HFFc6 (cell line): ENCODE measurements at regions not wholly inside any gene's neighbourhood (a gene's known extent, or its start where the extent isn't known, plus 50 kb on each side); places are given as distances from the start of the nearest gene placed in this dataset.

Experiments
- DNase-seq: peaks from one replicate; pipeline ENCODE4 v3.0.0-alpha.2; 2018
- H3K27ac Mint-ChIP-seq: 2 replicates; pipeline ENCODE4 v1.8.0; 2020; ENCODE audit warnings: mild to moderate bottlenecking, mixed read lengths
- H3K27me3 Mint-ChIP-seq: 2 replicates; pipeline ENCODE4 v1.8.0; 2021; ENCODE audit warnings: mild to moderate bottlenecking, moderate library complexity, mixed read lengths; ENCODE audit not compliant: insufficient read depth
- H3K36me3 Mint-ChIP-seq: 2 replicates; pipeline ENCODE4 v1.8.0; 2021; ENCODE audit warnings: low read depth, mixed read lengths
- H3K4me1 Mint-ChIP-seq: 2 replicates; pipeline ENCODE4 v1.8.0; 2020; ENCODE audit warnings: low read depth, mixed read lengths
- H3K4me3 Mint-ChIP-seq: 2 replicates; pipeline ENCODE4 v1.8.0; 2020; ENCODE audit warnings: mild to moderate bottlenecking, moderate library complexity, mixed read lengths
- H3K9me3 Mint-ChIP-seq: 2 replicates; pipeline ENCODE4 v1.8.0; 2020; ENCODE audit warnings: mild to moderate bottlenecking, mixed read lengths
- TF ChIP-seq, protein P1 (sequence below): fragments of 200-600 bp; sonication (generic); IDR thresholded peaks from 2 replicates; pipeline ENCODE4 v1.5.0; 2021; ENCODE audit warnings: antibody characterized with exemption, mild to moderate bottlenecking

DNA sequence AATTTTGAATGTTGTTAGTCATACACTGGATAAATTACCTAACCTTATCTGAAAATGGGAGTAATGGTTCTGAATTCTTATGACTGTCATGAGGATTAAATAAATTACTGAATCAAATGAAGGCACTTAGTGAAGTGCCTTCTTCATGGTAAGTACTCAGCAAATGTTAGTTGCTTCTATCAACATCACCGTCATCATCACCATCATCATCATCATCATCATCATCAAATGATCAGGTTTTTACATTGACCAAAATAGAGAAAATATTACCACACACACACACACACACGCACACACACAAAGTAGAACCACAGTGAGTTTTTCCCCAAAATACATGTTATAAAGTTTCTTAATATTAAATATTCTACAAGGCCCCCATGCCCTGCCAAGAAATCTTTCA lies 368.3 kb upstream of the FGF13 start:
- no peak for DNase-seq
- Mint-ChIP-seq H3K4me1 (no peaks in the 10 kb centered on the region), H3K36me3 (no peaks in the 10 kb centered on the region)

DNA sequence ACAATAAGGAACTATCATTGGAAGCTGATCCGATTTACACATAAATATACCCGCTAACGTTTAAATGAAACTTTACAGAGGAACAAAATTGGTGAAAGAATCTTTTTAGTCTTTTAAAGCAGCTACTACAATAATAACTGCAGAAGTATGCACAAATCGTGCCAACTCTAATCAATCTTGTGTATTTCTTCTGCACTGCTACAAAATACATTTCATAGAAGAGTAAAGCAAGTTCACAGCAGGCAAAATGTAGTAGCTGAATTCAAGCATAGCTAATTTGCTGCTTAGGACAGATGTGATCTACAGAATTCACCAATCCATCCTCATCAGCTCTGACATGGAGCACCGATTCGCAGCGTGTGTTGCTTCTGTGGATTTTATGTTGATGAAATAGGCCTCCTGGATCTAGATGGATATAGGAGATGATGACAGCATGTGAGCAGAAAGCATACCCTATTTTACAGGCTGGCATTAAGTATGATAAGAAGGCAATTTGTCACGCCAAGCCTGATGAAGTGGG lies 367.3 kb upstream of the FGF13 start:
- TF ChIP-seq, protein P1, sequence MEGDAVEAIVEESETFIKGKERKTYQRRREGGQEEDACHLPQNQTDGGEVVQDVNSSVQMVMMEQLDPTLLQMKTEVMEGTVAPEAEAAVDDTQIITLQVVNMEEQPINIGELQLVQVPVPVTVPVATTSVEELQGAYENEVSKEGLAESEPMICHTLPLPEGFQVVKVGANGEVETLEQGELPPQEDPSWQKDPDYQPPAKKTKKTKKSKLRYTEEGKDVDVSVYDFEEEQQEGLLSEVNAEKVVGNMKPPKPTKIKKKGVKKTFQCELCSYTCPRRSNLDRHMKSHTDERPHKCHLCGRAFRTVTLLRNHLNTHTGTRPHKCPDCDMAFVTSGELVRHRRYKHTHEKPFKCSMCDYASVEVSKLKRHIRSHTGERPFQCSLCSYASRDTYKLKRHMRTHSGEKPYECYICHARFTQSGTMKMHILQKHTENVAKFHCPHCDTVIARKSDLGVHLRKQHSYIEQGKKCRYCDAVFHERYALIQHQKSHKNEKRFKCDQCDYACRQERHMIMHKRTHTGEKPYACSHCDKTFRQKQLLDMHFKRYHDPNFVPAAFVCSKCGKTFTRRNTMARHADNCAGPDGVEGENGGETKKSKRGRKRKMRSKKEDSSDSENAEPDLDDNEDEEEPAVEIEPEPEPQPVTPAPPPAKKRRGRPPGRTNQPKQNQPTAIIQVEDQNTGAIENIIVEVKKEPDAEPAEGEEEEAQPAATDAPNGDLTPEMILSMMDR = no peak
- Mint-ChIP-seq H3K9me3 (peaks cover 4% of the 10 kb centered on the region; the same call in 1 of the 2 replicates), H3K27ac (no peak overlapping the region), H3K36me3 (no peaks in the 10 kb centered on the region), H3K4me3 (no peak overlapping the region), H3K4me1 (no peaks in the 10 kb centered on the region), H3K27me3 (peaks cover 1% of the 10 kb centered on the region; the same call in 1 of the 2 replicates)
- DNase-seq = no peak

More for the DNA sequence above, 368.3 kb upstream of the FGF13 start:
- H3K27me3 Mint-ChIP-seq = peaks cover 1% of the 10 kb centered on the region; the same call in 1 of the 2 replicates
- TF ChIP-seq, protein P1 = no peak
- peaks cover under 1% of the 10 kb centered on the region; the same call in 1 of the 2 replicates for H3K9me3 Mint-ChIP-seq
- H3K27ac Mint-ChIP-seq = no peak overlapping the region
- no peak overlapping the region for H3K4me3 Mint-ChIP-seq

DNA sequence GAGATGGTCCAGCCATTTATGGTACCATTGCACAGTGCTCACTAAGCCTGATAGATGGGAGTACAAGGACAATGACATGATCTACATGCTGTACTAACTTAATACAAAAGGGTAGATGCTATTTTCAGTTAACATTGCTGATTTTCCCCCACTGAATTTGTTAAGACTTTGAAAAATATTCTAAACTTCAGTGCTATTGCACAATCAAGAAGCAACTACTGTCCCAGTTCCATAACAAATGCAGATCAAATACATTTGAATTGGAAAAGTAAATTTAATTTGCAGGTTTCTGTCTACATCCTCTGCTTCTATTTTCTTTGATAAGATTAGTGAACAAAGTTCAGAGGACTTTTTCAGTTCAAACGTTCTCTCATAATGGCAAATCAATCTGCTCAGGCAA lies 366.8 kb upstream of the FGF13 start:
- peaks cover 1% of the 10 kb centered on the region; the same call in 1 of the 2 replicates for H3K27me3 Mint-ChIP-seq

DNA sequence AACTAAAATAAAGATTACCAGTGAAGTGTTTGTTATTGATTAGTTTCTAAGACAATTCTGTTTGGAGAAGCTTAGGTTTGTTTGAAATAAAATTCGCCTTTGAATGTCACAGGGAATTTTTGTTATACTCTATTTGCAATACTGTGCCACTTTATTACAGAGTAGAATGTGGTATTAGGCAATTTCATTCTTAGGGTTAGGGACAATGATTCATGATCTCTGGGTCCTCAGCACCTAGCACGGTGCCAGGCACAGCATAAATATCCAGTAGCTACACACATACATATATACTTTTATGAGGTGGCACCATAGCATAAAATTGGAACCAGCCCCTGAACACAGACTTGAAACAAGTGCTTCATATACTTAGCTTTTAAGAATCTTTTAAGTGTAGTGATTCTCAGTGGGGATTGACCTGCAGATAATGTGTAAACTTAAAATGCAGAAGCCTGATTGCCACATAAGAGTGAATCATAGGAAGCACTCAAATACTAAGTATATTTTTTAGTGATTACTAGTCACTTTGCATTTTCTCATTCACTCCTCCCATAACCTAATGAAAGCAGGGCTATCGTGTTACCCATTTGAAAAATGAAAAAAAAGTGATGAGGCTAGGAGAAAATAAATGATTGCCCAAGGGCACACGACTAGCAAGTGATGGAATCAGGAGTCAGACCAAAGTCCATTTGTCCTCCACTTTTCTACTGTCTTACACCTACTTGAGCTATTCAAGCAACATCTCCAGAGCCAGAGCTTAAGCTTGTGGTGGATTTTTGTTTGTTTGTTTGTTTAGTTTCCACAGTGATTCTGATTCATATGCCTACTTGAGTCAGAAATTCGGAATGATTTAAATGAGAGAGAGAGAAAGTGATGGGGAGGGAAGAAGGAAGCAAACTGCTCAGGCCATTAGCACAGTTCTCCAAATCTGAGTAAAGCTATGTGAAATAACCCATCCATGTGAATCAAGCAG lies 366.0 kb upstream of the FGF13 start:
- H3K27ac Mint-ChIP-seq = no peak overlapping the region
- H3K27me3 Mint-ChIP-seq = peaks cover 1% of the 10 kb centered on the region; the same call in 1 of the 2 replicates
- H3K4me1 Mint-ChIP-seq = no peaks in the 10 kb centered on the region
- TF ChIP-seq, protein P1 = no peak
- no peak overlapping the region for H3K4me3 Mint-ChIP-seq
- H3K9me3 Mint-ChIP-seq = peaks cover 8% of the 10 kb centered on the region; the same call in 1 of the 2 replicates
- DNase-seq = peak; percentile 13
- H3K36me3 Mint-ChIP-seq = no peaks in the 10 kb centered on the region

More for the DNA sequence above, 366.8 kb upstream of the FGF13 start:
- TF ChIP-seq, protein P1 = no peak
- Mint-ChIP-seq H3K4me3 (no peak overlapping the region), H3K27ac (no peak overlapping the region), H3K36me3 (no peaks in the 10 kb centered on the region), H3K9me3 (peaks cover 4% of the 10 kb centered on the region; the same call in 1 of the 2 replicates), H3K4me1 (no peaks in the 10 kb centered on the region)
- no peak for DNase-seq

DNA sequence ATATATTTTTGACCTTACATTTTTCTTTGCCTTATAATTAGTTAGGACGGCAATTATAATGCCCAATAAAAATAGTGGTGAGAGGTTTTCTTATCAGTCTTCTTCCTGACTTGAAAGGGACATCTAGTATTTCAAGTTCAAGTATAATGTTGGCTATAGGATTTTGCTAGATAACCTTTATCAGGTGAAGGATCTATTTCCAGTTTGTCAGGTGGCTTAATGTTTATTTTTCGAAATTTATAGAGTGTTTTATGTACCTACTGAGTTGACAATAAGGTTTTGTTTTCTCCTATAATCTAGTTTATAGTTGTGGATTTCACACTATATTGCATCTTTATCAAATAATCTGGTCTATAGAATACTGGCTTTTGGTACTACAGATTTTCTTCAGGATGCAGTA lies 351.8 kb upstream of the FGF13 start:
- peaks cover 14% of the 10 kb centered on the region for H3K9me3 Mint-ChIP-seq
- no peak for DNase-seq
- no peaks in the 10 kb centered on the region for H3K4me1 Mint-ChIP-seq
- no peak overlapping the region for H3K4me3 Mint-ChIP-seq
- TF ChIP-seq, protein P1 = no peak
- no peak overlapping the region for H3K27ac Mint-ChIP-seq
- H3K27me3 Mint-ChIP-seq = peaks cover 2% of the 10 kb centered on the region; the same call in 1 of the 2 replicates
- no peaks in the 10 kb centered on the region; the same call in 1 of the 2 replicates for H3K36me3 Mint-ChIP-seq
